Activated CD8-positive, alpha-beta T cell treated with anti-CD3 and anti-CD28 coated beads for 36 hours (primary cell): ENCODE measurements at regions not wholly inside any gene's neighbourhood (a gene's known extent, or its start where the extent isn't known, plus 50 kb on each side); places are given as distances from the start of the nearest gene placed in this dataset.

Experiments
- ATAC-seq: fragments of 200-7000 bp; cut with Tn5 transposase; one replicate; pipeline ENCODE4 v1.10.0; 2021; ENCODE audit warnings: mild to moderate bottlenecking, moderate library complexity
- CTCF ChIA-PET: fragments of 350-600 bp; sonication (Branson Sonifier 250); formaldehyde crosslinking; loops from one replicate; lab custom pipeline; 2021; ENCODE audit warnings: antibody characterized with exemption; lab: Charles Lee
- POLR2A ChIA-PET: fragments of 350-600 bp; sonication (Branson Sonifier 250); formaldehyde crosslinking; loops from one replicate; lab custom pipeline; 2021; ENCODE audit warnings: antibody characterized with exemption; lab: Charles Lee
- DNase-seq: peaks from one replicate; pipeline ENCODE4 v3.0.0-alpha.2; 2020
- H3K27ac Mint-ChIP-seq: one replicate; pipeline ENCODE4 v1.8.0; 2021; ENCODE audit warnings: mild to moderate bottlenecking, mixed read lengths
- H3K27me3 Mint-ChIP-seq: one replicate; pipeline ENCODE4 v1.8.0; 2021; ENCODE audit warnings: mixed read lengths
- H3K36me3 Mint-ChIP-seq: one replicate; pipeline ENCODE4 v1.8.0; 2021; ENCODE audit warnings: low read depth, mixed read lengths
- H3K4me1 Mint-ChIP-seq: one replicate; pipeline ENCODE4 v1.8.0; 2021; ENCODE audit warnings: low read depth, mixed read lengths
- H3K4me3 Mint-ChIP-seq: one replicate; pipeline ENCODE4 v1.8.0; 2021; ENCODE audit warnings: mild to moderate bottlenecking, moderate library complexity, mixed read lengths
- H3K9me3 Mint-ChIP-seq: one replicate; pipeline ENCODE4 v1.8.0; 2021; ENCODE audit warnings: mixed read lengths
- intact Hi-C: fragments of 100-400 bp; cut with micrococcal nuclease; formaldehyde crosslinking; loops from one replicate; pipeline ENCODE4 v1.10.0; 2022
- TF ChIP-seq, protein P1 (sequence below): fragments of 200-600 bp; IDR thresholded peaks from one replicate; pipeline ENCODE4 v1.8.0; 2022; ENCODE audit warnings: antibody characterized with exemption, mild to moderate bottlenecking

- ATAC-seq (no peak), DNase-seq (no peak)
- intact Hi-C loops, result no loop called here
- ChIA-PET CTCF (no interaction called here), POLR2A (interaction anchor here (1.3 kb wide), 1 partner anchor 24 kb away, joined by 3 read pairs; no protein-coding TSS in a partner anchor)
- H3K9me3 Mint-ChIP-seq, result no peaks in the 10 kb centered on the region
- peaks cover 3% of the 10 kb centered on the region for H3K27me3 Mint-ChIP-seq
- H3K4me1 Mint-ChIP-seq, result no peaks in the 10 kb centered on the region
- no peaks in the 10 kb centered on the region for H3K36me3 Mint-ChIP-seq
- H3K27ac Mint-ChIP-seq, result no peak overlapping the region
- no peak overlapping the region for H3K4me3 Mint-ChIP-seq
- TF ChIP-seq, protein P1, sequence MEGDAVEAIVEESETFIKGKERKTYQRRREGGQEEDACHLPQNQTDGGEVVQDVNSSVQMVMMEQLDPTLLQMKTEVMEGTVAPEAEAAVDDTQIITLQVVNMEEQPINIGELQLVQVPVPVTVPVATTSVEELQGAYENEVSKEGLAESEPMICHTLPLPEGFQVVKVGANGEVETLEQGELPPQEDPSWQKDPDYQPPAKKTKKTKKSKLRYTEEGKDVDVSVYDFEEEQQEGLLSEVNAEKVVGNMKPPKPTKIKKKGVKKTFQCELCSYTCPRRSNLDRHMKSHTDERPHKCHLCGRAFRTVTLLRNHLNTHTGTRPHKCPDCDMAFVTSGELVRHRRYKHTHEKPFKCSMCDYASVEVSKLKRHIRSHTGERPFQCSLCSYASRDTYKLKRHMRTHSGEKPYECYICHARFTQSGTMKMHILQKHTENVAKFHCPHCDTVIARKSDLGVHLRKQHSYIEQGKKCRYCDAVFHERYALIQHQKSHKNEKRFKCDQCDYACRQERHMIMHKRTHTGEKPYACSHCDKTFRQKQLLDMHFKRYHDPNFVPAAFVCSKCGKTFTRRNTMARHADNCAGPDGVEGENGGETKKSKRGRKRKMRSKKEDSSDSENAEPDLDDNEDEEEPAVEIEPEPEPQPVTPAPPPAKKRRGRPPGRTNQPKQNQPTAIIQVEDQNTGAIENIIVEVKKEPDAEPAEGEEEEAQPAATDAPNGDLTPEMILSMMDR, result no peak
Measured at GRCh38 chr20:17806107-17806506, 106.3 kb downstream of the BANF2 start.

DNA sequence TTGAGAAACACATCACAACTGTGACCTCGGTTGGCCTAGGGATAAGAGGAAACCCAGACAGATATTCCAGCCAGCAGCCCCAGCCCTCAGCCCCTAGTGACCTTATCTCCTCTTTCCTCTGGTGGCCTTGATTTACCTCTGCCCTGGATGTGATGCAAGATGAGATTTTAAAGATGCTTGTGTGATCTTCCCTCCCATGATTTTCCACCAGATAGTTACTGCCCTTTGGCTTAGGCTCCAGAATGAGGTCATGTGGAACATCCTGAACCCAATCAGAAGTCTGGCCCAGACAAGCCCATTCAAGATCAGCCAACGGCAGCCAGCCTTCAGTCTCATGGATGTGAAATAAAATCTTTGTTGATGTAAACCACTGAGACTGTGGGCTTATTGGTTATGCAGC is 104.0 kb downstream of the BANF2 start:
- Mint-ChIP-seq H3K27ac (no peak overlapping the region), H3K27me3 (peaks cover 16% of the 10 kb centered on the region), H3K4me3 (no peak overlapping the region), H3K4me1 (no peaks in the 10 kb centered on the region), H3K36me3 (no peaks in the 10 kb centered on the region), H3K9me3 (no peaks in the 10 kb centered on the region)
- TF ChIP-seq, protein P1, result no peak
- ChIA-PET CTCF (no interaction called here), POLR2A (no interaction called here)
- ATAC-seq, result no peak
- DNase-seq, result no peak
- intact Hi-C loops, result no loop called here

GRCh38 chr20:17799575-17800227 is 99.9 kb downstream of the BANF2 start:
- Mint-ChIP-seq H3K9me3 (no peaks in the 10 kb centered on the region), H3K4me1 (peaks cover 2% of the 10 kb centered on the region), H3K36me3 (no peaks in the 10 kb centered on the region), H3K27ac (no peak overlapping the region), H3K4me3 (no peak overlapping the region), H3K27me3 (peaks cover 29% of the 10 kb centered on the region)
- DNase-seq (no peak), ATAC-seq (no peak)
- ChIA-PET POLR2A (no interaction called here), CTCF (no interaction called here)
- TF ChIP-seq, protein P1, result no peak
- intact Hi-C loops, result no loop called here

DNA sequence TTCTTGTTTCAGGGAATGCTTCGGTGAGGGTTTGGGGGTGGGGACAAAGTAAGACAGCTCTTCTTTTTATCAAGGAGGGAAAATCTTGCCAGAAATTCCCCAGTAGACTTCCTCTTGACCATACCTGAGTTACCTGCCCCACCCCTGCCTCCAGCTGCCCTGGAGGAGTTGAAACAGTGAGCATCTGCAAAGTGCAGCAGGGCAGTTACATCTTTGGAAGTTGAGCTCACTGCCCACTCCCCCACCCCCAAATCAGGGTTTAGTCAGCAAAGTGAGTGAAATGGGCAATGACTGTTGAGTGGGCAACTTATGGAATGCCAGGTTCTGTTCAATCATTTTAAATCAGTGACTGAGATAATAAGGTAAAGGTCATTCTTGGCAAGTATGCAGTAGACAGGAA is 98.8 kb downstream of the BANF2 start:
- ChIA-PET POLR2A (no interaction called here), CTCF (no interaction called here)
- Mint-ChIP-seq H3K4me3 (no peak overlapping the region), H3K9me3 (no peaks in the 10 kb centered on the region), H3K4me1 (peaks cover 2% of the 10 kb centered on the region), H3K27ac (no peak overlapping the region), H3K27me3 (peaks cover 29% of the 10 kb centered on the region), H3K36me3 (no peaks in the 10 kb centered on the region)
- DNase-seq (no peak), ATAC-seq (no peak)
- TF ChIP-seq, protein P1, result no peak
- intact Hi-C loops, result no loop called here

DNA sequence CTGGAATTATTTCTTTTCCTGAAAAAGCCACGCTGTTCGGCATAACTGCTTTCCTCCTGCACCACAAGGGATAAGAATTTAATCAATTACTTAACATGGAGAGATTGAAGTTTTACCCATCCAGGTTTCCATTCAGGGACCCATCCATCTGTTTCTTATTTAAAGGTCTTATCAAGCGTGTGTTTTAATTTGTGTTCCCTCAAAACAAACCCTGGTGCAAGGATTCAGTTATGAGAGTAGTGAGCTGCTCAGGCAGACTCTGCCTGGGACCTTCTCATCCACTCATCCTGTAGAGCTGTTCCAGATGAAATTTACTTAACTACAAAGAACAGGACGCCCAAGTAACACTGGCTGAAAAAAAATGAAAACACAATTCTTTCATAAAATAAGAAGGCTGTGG is 97.8 kb downstream of the BANF2 start:
- peaks cover 2% of the 10 kb centered on the region for H3K4me1 Mint-ChIP-seq
- no peaks in the 10 kb centered on the region for H3K9me3 Mint-ChIP-seq
- intact Hi-C loops, result no loop called here
- H3K27me3 Mint-ChIP-seq, result peaks cover 29% of the 10 kb centered on the region
- H3K4me3 Mint-ChIP-seq, result no peak overlapping the region
- TF ChIP-seq, protein P1, result no peak
- H3K27ac Mint-ChIP-seq, result no peak overlapping the region
- H3K36me3 Mint-ChIP-seq, result no peaks in the 10 kb centered on the region
- ChIA-PET CTCF (no interaction called here), POLR2A (no interaction called here)
- DNase-seq (no peak), ATAC-seq (no peak)
